Transverse colon (tissue), 3 donors: ENCODE measurements at regions not wholly inside any gene's neighbourhood (a gene's known extent, or its start where the extent isn't known, plus 50 kb on each side); places are given as distances from the start of the nearest gene placed in this dataset.

Experiments used
- POLR2A ChIP-seq: fragments of 450-650 bp; IDR thresholded peaks from one replicate; pipeline ENCODE4 v1.6.1; 2016; ENCODE audit warnings: antibody characterized with exemption, mild to moderate bottlenecking, moderate library complexity
- TF ChIP-seq, protein P1 (sequence below), 5 experiments: fragments of 200-600 bp in 3 of 5; fragments of 450-650 bp in 2 of 5; sonication (generic) in 3 of 5; IDR thresholded peaks; 1 replicate in 2 of 5; 2 replicates in 3 of 5; pipeline ENCODE4 v1.5.1; 2016 to 2017; ENCODE audit warnings: antibody characterized with exemption in 5 of 5, inconsistent platforms in 3 of 5, mild to moderate bottlenecking in 2 of 5, moderate library complexity in 1 of 5

DNA sequence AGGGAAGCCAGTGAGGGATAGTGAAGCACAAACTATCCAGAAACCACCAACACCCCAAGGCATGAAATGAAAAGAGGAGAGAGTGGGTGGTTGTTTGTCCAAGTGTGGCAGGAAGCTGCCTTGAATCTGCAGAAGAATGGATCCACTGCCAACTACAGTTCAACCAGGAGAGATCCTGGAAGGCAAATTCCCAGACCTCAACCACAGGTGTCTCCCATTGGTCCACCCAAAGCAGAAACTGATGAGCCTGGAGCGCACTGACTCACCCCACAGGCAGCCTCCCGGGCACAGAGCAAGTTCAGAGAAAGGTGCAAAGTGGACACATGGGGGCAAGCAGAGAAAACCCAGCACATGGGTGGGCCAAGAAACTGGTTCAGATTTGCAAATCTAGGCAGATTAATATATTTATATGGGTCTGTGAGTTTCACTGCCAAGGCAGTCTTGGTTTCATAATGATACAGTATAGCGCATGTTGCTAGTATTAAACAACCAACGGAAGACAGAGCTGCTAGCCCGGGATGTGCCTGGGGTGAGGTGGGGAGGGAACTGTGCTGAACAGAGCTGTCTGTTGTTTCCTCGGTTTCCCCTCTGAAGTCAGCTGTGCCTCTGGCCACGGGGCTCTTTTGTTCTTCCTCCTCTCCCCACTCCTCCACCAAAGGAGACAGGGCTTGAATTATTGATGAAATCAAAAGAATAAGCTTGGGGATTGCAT is 416.2 kb upstream of the CCDC196 start:
- no peak for TF ChIP-seq POLR2A
- TF ChIP-seq, protein P1, sequence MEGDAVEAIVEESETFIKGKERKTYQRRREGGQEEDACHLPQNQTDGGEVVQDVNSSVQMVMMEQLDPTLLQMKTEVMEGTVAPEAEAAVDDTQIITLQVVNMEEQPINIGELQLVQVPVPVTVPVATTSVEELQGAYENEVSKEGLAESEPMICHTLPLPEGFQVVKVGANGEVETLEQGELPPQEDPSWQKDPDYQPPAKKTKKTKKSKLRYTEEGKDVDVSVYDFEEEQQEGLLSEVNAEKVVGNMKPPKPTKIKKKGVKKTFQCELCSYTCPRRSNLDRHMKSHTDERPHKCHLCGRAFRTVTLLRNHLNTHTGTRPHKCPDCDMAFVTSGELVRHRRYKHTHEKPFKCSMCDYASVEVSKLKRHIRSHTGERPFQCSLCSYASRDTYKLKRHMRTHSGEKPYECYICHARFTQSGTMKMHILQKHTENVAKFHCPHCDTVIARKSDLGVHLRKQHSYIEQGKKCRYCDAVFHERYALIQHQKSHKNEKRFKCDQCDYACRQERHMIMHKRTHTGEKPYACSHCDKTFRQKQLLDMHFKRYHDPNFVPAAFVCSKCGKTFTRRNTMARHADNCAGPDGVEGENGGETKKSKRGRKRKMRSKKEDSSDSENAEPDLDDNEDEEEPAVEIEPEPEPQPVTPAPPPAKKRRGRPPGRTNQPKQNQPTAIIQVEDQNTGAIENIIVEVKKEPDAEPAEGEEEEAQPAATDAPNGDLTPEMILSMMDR (IDR thresholded peaks at IDR 0.05) = no peak
